22Rv1 (cell line): ENCODE measurements at regions not wholly inside any gene's neighbourhood (a gene's known extent, or its start where the extent isn't known, plus 50 kb on each side); places are given as distances from the start of the nearest gene placed in this dataset.

Experiments
- CTCF ChIP-seq: fragments of 450-650 bp; IDR thresholded peaks from 2 replicates; pipeline ENCODE4 v1.5.1; 2017; ENCODE audit warnings: mild to moderate bottlenecking
- ZFX ChIP-seq: fragments of 450-650 bp; IDR thresholded peaks from 2 replicates; pipeline ENCODE4 v1.6.1; 2017; ENCODE audit warnings: antibody characterized with exemption, borderline replicate concordance

GRCh38 chr9:14531341-14532269 lies 161.6 kb downstream of the ZDHHC21 start:
- TF ChIP-seq CTCF (no peak), ZFX (no peak)
